ENCODE measurements at regions not wholly inside any gene's neighbourhood (a gene's known extent, or its start where the extent isn't known, plus 50 kb on each side); places are given as distances from the start of the nearest gene placed in this dataset.

- no peak for DNase-seq
Measured at GRCh38 chr2:153096272-153096671, 377.9 kb downstream of the ARL6IP6 start.

- no peak for DNase-seq
Measured at GRCh38 chr2:153091344-153091743, 372.9 kb downstream of the ARL6IP6 start.

DNA sequence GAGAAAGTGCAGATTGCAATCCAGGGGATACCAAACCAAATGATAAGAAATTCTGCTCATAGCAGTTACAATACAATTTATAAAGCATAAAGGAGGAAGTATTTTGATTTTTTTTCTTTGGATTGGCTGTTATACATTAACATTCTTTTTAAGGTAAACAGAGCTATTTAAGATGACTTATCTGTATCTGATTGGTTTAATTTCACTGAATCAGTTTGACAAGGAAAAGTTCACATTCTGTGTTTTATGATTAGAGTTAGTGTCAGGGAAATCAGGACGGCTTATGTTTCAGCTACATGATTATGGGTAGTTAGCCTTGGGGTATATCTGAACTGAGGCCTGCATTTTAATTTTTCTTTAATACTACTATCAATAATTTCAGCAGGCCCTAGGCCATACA is 360.9 kb downstream of the ARL6IP6 start:
- DNase-seq: no peak

- no peak for DNase-seq
Measured at GRCh38 chr2:153077311-153077710, 358.9 kb downstream of the ARL6IP6 start.

DNA sequence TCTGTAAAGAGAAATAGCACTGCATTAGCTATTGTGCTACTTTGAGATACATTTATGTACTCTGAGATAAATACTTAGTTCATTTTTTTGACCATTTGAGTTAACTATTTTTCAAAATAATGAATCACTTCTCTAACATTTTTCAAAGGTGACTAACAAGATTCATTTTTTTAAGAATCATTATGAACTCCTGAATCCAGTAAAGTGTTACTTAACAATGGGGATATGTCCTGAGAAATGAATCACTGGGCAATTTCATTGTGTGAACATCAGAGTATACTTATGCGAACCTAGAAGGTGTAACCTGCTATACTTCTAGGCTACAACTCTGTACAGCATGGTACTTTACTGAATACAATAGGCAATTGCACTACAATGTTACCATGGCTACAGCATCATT is 355.8 kb downstream of the ARL6IP6 start:
- DNase-seq: no peak

- DNase-seq: no peak
Measured at GRCh38 chr2:153072813-153073212, 354.4 kb downstream of the ARL6IP6 start.

DNA sequence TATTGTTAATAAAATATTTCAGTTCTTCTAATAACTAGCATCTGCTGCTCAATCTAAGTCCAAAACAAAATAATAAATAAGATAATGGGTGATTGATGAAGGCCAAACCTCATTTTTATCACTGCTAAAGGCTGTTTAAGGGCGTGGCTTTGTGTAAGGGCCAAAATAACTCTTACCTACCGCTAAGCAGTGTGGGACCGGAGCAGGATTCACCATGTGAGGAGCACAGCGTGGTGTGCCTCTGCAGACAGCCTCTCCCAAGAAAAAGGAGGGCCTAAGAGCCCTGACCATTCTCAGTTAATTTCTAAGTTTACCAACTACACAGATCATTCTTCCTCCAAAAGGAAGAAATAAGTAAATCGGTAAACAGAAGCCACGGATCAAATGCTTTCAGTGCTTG is 353.7 kb downstream of the ARL6IP6 start:
- DNase-seq: no peak

- no peak for DNase-seq
Measured at GRCh38 chr2:153071090-153071489, 352.7 kb downstream of the ARL6IP6 start.

DNA sequence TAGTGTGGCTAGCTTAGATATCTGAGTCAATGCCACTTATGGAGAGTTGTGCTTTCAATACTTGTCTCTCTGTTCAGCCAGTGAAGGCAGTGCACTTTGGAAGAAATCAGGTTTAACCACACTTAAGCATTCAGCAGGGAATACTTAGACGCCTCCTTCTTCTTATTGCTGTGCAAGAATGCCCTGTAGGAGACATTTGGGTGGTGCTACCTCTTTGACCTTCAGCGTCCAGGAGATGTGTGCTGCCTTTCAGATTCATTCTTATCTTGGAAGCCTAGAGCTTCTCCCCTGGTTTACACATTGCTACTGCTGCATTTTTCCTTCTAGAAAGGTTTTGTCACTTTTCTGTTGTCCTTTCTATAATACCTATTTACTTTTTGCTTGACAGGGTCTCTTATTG is 350.5 kb downstream of the ARL6IP6 start:
- no peak for DNase-seq

GRCh38 chr2:153068052-153068451 is 349.6 kb downstream of the ARL6IP6 start:
- DNase-seq: no peak

GRCh38 chr2:153059338-153060052 is 341.1 kb downstream of the ARL6IP6 start:
- DNase-seq: peak; percentile 66

DNA sequence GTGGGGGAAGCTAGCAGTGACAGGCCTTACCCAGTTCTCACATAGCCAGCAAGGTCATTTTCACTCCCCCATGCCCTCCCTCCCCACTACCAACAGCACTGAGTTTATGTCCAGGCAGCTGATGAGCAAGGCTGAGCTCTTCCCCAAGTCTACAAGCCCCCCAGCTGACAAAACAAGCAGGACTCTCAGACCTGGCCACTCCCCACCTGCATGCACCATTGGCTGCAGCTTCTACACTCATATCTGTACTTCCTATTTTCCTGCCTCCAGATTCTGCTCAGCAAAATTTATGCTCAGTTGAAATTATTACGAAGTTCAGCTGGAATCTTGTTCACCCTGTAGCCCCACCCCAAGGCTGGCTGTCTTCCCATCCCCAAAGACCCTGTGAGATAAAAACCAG is 339.3 kb downstream of the ARL6IP6 start:
- DNase-seq: no peak

GRCh38 chr2:153055182-153055581 is 336.8 kb downstream of the ARL6IP6 start:
- DNase-seq: no peak

DNA sequence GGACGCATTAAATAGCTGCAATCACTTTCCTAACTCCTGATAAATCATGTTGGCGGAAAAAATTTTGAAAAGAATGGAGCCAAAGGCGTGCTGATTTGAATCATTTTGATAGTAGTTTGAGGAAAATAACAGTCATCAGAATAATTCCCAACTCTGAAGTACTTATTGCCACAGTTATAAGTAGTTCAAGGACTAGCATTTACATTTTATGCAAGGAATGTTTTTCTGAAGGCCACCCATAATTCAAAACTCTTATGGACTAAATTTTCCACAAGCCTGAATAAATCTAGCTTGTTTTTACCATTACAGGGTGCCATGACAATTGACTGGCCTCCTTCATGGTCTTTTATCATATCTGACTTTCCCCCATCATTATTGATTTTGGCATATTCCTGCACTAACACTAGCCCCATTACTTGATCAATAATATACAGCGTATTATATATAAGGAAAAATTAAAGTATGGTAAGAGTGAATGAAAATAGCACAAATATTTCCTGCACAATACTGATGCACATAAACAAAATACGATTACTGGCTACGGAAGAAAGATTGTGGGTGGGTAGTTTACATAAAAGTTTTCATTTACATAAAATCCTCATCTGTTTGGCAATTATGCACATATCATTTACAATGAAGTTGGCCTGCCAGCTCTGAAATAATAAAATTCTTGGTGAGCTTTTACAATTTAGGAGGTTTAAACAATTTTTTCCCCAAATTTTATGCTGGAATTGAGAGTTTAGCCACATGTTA is 334.6 kb downstream of the ARL6IP6 start:
- DNase-seq: no peak

- no peak for DNase-seq
Measured at GRCh38 chr2:153047220-153047619, 328.8 kb downstream of the ARL6IP6 start.

GRCh38 chr2:153043385-153043784 is 325.0 kb downstream of the ARL6IP6 start:
- DNase-seq: no peak

- DNase-seq: no peak
Measured at GRCh38 chr2:153028626-153029025, 310.2 kb downstream of the ARL6IP6 start.

- DNase-seq: no peak
Measured at GRCh38 chr2:153027533-153027932, 309.1 kb downstream of the ARL6IP6 start.

DNA sequence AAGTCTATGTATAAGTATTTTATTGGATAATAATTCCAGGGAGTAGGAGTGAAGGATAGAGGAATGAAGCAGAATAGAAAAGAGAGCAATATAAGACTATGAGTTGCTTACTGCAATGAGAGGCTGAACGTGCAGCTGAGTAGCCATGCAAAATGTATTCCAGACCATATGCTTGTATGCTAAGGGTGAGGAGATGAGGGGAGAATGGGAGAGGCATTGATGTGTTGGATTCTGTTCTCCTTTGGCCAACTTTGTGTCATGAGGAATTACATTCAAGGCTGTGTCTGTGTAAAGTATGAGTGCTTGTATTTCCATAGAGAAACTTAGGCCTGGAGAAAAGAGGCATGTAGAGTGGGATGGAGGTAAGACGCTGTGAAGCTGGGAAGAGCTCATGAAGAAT is 301.8 kb downstream of the ARL6IP6 start:
- no peak for DNase-seq

GRCh38 chr2:153005071-153005730 is 286.8 kb downstream of the ARL6IP6 start:
- no peak for DNase-seq

DNA sequence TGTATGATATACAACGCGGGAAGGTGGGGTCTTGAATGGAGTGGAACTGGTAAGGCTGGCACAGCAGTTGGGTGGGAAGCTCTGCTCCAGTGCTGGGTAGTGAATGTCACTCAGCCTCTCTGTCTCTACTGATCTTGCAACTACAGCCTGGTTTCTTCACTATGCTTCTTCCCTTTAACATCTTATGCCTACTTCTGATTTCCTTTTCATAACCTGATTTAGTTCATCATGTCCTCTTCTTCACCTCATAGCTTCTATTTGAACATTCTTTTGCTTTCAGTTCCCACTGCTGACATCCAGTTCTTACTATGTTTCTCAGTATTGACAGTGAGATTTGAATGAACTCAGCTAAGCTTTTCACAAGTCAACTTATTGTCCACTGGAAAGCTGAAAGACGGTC is 286.2 kb downstream of the ARL6IP6 start:
- DNase-seq: no peak

DNA sequence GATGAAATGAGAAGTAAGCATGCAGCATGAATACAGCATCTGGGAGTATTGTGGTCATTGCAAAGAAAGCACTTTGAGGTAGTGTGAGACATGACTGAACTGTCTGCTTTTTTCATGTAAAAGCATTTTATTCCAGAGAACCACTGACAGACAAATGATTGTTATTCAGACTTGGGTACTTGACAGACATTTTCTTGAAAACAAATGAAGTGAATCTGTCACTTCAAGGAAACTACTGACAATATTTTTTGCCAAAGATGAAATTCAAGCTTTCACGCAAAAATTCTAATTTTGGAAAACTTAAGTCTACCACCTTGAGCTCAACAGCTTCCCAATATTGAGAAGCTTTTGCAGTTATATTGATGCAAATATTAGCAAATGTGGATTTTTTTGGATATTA is 255.7 kb downstream of the ARL6IP6 start:
- no peak for DNase-seq

GRCh38 chr2:152971685-152972084 is 253.3 kb downstream of the ARL6IP6 start:
- no peak for DNase-seq

GRCh38 chr2:152962446-152962845 is 244.0 kb downstream of the ARL6IP6 start:
- DNase-seq: no peak

Measured in NCI-H1105 treated with DMSO at 0.1 percent for 48 hours (cell line).